Effector CD8-positive, alpha-beta T cell (primary cell): ENCODE measurements at regions not wholly inside any gene's neighbourhood (a gene's known extent, or its start where the extent isn't known, plus 50 kb on each side); places are given as distances from the start of the nearest gene placed in this dataset.
"Not testable (repeated sequence)": the region's sequence is repeated elsewhere in the genome, so short reads cannot be mapped to it uniquely, and the experiment has no call there.

Experiments used
- DNase-seq: peaks from one replicate; lab custom pipeline; 2025; lab: John Stamatoyannopoulos, UW

DNA sequence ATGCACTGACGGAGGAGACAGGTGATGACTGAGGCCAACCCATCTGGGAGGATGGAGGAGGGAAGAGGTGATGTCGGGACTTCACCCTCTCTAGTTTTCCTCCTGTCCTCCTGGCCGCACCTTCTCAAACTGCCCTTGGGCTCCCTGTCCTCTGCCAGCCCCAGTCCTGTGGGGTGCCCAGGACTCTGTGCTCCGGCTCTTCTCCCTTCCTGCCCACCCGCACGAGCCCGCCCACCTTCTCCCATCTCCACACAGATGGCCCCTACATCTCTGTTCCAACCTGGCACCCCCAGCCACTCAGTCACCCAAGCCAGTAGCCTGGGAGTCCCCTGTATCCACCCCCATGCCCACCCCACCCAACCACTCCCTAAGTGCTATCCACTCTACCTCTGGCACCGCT, 206.7 kb upstream of the LINGO1 start:
- no peak for DNase-seq

DNA sequence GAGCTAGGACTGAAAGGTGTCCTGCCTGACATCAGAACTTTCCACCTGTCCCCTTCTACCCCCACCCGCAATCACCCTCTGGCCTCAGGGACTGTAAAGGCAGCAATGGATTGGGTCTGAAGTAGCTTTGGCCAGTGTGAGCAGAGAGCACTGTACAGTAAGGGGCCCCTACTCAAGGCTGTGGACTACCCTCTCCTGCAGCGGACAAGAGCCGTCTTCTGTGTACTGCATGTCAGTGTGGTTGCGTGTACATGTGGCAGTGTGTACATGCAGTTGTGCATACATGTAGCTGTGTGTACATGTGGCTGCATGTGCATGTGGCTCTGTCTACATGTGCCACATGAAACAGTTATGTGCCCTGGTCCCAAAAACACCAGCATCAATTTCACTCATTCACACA, 205.9 kb upstream of the LINGO1 start:
- DNase-seq, result no peak

DNA sequence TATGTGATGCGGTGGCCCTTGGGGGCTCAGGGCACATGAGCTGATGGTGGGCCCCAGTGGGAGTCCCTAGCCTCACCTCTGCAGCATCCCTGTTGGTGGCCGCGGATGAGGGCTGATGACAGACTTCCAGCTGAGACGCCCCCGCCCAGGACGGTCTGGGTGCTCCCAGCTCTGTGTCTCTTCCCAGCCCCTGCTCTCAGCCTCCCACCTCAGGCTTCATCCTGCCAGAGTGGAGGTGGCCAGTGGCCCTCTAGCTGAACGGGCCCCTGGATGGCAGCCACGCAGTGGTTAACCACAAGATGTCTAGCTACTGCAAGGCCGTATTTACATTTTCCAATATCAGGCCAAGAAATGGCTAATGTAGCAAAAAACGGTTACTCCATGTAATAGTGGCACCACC, 205.3 kb upstream of the LINGO1 start:
- DNase-seq, result no peak

DNA sequence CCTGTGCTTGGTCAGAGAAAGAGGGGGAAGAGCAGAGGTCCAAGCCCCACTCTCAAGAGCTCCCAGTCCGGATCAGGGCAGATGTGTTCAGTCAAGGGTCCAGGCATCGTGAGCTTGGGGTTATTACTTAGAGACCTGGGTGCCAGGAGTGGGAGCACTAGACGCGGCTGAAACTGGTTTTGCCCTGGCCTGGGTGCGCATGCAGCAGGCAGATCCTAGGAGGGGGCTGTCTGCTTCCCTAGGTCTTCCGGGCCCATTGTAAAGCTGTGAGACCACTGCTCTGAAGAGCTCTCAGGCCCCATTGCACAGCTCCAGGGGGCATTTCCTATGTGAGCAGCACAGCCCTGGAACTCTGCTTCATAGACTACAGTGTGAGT, 204.9 kb upstream of the LINGO1 start:
- DNase-seq, result no peak

DNA sequence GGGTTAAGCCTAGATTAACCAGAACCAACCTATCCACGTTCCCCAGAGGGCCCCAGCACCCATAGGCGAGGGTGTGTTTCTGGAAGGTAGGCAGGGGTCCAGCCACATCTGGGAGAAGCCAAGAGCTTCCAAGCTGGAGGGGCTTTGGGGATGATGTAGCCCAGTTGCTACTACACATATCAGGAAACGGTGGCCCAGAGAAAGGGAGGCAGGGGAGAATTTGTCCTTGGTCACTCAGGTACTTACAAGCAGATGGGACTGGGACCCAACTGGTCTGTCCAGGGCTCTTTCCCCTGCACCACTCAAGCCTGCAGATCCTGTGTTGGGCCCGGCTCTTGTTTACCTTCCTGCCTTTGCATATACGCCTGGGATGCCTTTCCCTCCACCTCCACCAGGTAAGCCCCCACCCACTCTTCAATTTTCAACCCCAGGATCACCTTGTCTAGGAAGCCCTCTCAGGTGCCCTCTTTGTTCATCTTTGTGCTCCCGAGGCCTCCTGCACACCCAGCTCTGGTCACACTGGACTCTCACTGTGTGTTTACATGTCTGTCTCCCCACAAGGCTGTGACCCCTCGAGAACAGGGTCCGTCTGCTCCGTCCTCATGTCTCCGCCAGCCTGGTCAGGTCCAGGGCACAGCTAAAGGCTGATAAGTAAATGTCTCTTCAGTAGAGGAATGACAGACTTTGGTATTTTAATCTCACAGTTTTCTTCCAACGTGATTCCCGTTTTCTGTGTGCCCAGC, 204.4 kb upstream of the LINGO1 start:
- no peak for DNase-seq

DNA sequence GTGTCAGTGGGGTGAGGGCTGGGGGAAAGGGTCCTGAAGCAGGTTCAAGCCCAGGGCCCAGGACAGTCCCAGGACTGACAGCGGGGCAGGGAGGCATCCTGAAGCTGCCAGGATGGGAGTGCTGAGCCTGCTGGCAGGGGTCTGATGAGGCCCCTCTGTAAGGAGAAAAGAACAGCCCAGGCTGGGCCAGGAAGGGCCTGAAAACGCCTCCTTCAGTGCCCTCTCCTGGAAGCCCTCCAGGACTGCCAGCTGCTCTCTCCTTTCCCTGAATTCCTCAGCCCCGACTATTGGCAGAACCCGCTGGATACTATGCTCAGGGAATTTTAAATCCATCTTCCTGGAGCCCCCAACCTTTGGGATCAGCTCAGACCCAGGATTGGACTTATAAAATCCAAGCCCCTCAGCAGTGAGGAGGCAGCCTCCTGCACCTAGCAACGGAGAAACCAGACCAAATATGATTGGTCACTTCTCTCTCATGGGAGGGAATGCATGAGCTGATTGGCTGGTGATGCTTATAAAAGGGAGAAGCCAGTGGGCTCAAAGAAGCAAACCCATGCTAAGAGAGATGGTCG, 203.5 kb upstream of the LINGO1 start:
- DNase-seq, result no peak

DNA sequence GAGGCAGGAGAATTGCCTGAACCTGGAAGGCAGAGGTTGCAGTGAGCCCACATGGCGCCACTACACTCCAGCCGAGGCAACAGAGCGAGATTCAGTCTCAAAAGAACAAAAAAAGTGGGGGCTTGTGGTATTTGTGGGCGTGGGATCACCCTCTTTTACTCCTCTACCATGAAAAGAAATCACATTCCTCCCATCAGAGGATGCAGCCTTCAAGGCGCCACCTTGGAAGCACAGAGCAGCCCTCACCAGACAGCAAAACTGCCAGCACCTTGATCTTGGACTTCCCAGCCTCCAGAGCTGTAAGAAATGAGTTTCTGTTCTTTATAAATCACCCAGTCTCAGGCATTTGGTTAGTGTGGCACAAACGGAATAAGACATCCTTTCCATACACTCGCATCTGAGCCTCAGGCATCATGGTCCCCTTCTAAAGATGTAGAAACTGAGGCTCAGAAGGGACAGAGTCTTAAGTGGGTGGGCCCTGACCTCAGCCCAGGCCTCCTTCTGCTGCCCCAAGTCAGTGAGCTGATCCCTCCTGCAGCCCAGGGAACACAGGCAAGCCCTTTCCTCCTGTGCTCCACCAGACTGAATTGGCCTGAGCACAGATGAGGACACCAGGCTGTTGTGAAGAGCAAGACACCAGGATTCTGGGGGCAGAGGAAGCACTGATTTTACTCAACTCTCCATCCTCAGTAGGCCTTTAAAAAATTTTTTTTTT, 201.7 kb upstream of the LINGO1 start:
- no peak for DNase-seq

DNA sequence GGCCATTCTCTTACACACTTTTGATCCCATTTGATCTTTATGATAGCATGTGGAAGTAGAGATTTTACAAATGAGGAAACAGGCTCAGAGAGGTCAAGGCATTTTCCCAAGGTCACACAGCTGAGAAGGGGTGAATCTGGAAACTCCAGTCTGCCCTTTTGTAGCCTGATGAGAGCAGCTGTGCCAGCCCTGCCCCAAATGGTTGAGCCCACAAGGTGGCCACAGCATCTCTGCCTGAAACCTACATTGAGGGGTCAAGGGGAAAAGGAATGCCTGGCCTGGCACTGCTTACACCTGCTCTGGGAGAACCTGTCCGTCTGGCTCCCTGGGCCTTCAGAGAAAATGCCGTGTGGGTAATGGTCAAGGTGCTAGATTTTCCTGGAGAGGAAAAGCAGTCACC, 200.2 kb upstream of the LINGO1 start:
- no peak for DNase-seq

DNA sequence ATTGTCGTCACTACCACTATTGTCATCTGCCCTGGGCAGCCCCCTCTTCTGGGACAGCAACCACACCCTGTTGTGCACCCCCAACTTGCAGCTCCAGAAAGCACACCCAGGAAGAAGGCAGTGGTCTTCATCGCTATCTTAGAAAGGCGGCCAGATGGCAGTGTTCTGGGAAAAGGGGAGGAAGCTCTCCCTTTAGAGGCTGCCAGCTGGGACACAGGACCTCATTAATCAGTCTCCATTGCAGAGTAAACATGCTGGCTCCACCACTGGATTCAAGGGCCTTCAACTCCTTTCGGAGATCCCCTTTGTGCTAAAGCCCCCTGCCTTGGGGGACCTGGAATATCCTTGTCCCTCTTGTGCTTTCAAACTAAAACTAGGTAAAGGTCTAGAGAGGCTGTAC, 199.3 kb upstream of the LINGO1 start:
- no peak for DNase-seq

DNA sequence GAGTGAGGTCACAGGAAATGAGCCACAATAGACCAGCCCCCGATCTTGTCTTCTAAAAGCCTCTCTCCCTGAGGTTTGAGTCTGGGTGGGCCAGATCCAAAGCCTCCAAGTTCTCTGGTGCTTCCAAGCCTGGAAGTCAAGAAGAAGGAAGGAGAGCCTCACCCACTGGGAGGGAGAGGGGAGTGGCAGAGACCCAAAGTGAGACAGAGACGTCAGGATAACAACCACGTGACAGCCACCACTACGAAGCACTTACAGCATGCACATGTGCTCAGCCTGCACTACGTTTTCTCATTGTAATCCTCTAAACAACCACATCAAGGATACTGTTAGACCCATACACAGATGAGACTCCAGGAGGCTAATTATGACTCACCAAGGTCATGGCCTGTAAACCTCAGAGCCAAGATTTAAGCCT, 197.3 kb upstream of the LINGO1 start:
- no peak for DNase-seq

DNA sequence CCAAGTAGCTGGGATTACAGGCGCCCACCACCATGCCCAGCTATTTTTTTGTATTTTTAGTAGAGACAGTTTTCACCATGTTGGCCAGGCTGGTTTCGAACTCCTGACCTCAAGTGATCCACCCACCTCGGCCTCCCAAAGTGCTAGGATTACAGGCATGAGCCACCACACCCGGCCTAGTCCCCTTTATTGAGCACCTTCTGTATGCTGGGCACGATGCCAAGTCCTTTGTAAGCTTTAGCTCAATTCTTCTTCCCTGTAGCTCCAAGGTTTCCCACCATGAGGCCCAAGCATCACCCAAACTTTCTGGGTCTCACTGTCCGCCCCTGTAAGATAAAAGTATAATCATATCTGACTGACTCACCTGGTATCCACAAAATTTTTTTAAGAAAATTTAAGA, 196.6 kb upstream of the LINGO1 start:
- not testable (repeated sequence) for DNase-seq

DNA sequence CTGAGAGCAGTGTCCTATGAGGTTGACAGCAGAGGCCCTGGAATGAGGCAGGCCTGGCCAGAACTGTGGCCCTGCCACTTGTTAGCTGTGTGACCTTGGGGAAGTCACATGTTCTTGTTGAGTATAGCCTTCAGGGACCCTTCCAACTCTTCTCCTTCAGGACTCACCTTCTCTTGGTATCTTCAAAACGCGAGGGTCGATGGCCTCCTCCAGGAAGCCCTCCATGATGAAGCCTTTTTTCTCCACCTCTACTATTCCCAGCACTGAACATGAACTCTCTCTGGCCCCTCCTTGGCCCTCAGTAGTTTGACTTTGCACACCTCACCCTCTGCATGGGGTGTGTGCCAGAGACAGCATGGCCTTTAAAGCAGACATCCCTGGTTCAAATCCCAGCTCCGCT, 195.1 kb upstream of the LINGO1 start:
- DNase-seq, result no peak

DNA sequence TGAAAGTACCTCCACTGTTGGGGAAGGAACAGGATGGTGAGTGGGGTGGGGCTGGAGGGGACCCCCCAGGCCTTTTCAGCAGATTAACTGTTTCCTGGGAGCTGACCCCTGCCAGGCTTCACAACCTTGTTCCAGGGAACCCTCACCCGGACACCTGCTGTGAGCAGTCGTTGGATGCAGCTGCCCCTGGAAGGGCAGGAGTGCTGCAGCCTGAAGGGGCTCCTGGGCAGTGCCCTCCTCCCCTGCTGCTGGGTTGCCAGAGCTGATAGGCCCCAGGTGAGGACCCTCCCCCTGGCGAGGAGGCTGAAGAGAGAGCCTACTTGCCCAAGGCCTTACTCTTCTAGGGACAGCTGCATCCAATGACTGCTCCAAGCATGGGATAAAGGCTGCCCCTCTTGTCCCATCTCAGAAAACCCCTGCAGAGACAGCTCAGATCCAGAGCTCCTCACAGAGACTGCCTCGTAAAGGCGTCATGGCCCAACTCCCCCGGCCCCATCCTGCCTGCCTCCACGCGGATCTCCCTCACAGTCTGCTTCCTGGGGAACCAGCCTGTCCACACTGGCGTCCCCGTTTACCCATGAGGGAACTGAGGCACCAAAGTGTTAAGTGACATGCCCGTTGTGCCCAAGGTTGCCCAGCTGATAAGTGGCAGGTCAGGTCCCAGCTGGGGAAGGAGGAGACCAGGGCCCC, 193.4 kb upstream of the LINGO1 start:
- no peak for DNase-seq

DNA sequence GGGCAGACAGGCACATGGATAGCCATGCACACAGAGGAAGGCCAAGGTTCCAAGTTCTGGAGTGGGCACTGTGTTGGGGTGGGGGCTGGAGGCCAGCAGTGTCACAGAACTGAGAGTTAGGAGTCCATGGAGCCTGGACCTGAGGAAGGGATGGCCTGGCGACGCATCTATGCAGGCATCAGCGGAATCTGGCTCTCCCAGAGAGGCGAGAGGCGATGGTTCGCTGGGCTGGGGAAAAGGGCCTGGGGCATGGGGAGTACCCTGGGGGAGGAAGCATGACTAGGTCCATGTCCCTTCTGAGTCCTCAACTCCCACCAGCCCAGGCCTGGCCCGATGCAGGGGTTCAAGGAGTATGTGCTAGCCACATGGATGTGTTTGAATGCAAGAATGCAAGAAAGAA, 192.8 kb upstream of the LINGO1 start:
- DNase-seq, result no peak

DNA sequence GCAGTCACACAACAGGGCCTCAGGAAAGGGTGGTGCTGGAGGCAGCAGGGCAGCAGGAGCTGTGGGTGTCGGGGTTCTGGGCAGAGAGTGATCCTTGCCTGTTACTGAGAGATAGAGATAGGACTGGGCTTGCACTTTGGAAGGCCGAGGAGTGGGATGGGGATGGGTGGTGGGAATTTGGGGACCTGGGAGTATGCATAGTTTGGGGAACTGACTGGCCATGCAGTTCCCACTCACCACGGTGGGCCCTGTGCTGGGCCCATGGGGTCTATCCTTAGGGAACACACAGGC, 192.5 kb upstream of the LINGO1 start:
- DNase-seq, result no peak

DNA sequence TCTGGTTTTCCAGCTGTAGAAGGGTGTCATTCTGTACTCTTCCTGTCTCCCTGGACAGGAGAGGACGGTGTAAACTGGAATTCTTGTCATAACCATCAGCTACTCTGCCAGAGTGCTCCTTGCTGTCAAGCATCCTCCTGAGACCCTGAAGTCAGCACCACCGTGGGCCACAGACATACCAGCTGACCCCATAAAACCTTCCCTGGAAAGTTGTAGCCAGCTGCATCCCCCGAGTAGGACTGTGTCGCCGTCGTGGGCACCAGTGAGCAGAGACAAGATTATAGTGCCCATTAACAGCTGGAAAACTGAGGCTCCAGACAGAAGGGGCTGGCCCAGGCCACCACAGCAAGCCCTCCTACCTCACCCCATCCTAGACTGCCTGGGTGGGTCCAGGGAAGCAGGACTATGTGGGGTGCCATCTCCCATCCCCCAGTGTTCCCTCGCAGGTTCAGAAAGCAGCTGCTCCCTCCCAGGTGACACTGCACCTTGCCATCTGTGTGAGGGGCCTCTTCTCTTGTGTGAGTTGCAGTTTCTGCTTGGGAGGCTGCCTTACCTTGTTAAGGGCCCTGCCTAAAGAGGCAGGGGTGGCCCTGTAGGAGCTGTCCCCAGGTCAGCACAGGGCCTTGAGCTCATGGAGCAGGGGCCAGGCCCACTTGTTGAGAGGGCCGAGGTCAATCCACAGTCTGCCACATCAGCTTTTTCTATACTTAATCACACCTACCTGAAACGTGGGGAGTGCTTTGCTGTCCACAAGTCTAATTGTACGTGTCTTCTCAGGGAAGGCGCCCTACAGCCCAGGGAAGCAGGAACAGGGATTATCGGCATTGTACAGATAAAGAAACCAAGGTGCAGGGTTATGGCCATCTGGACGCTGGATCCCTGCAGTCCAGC, 191.9 kb upstream of the LINGO1 start:
- DNase-seq, result no peak

DNA sequence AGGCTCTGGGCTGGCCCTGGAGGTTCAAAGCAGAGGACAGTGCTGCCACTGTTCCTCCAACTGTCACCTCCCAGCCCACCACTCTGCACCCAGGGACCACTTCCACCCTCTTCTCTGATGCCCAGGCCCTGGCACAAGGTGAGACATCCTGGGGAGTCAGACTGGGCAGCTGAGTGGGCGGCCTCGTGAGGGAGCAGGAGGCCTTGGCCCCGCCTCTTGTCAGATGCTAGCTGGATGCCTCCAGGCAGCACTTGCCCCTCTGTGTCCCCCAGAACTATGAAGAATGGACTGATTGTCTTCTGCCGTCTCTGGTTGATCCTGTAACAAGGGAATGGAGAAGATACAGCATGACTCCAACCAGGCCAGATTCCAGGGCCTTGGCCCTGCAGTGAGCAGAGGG, 191.0 kb upstream of the LINGO1 start:
- no peak for DNase-seq

DNA sequence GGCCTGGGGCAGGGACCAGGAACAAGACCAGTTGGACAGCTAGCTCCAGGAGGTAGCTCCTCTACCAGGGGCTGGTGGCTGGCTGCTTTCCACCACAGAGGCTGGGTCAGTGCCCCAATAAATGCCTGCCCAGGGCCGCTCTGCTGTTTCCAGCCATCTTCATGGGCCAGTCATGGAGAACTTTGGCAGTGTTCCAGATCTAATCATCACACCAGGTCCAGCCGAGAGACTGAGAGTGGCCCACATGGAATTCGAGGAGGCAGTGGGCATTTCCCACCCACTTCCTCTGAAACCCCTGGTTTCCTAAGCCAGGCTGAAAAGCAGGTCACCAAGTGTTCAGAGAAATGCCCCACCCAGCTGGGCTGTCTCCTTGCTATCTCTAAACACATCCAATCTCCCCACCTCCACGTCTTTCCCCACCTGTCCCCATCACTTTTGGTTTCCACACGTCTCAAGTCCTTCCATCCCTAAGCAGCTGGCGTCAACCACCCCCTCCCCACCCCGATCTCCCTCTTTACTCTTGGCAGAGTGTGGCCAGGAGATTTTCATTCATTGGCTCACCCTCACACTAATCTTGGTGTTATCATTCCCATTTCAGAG, 190.0 kb upstream of the LINGO1 start:
- no peak for DNase-seq

DNA sequence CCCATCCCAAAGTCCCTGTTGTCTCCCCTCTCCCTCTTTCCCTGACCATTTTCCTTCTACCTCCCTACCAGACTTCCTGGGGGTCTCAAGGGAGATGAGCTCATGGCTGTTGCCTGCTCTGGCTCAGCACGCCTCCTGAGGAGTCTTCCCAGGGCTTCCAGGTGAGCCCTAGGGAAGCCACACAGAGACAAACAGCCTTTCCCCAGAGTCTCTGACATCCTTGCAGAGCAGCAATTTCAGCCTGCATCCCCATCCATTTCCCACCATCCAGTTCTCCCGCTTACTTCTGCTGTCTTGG, 189.2 kb upstream of the LINGO1 start:
- no peak for DNase-seq

DNA sequence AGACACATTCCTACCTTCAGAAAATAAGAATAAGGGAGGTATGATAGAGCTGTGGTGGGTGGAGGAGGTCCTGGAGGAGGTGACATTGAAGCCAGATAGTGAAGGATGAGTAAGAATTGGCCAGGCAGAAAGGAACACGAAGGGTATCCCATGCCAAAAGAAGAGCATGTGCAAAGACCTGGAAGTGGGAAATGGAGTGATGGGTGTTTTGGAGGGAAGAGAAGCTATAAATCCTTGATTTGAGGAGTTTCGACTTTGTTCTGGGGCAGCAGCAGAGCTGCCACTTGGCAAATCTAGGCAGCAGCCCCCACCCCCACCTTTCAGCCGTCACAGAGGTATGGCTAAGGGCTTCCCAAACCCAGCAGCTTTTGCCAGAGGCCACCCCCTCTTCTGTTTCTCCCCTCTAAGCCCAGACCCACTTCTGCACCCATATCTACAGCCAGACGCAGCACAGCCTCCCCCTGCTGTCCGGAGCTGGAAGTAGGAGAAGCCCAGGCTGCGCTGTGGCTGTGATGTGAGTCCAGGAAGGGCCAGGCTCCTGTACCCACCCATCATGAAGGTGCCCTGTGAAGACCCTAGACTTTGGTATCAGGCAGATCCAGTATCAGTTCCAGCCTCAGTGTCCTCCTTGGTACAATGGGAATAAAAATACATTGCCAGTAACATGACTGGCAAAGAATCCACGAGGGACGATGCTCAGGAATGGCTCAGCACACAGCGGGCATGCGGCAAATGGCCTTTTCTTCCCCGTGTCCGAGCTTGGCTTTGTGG, 188.7 kb upstream of the LINGO1 start:
- no peak for DNase-seq
